Islet precursor cell (in vitro differentiated cells): ENCODE measurements at regions not wholly inside any gene's neighbourhood (a gene's known extent, or its start where the extent isn't known, plus 50 kb on each side); places are given as distances from the start of the nearest gene placed in this dataset.
"Not testable (repeated sequence)": the region's sequence is repeated elsewhere in the genome, so short reads cannot be mapped to it uniquely, and the experiment has no call there.

Experiments
- DNase-seq: peaks from one replicate; pipeline ENCODE4 v3.0.0-alpha.2; 2018

DNA sequence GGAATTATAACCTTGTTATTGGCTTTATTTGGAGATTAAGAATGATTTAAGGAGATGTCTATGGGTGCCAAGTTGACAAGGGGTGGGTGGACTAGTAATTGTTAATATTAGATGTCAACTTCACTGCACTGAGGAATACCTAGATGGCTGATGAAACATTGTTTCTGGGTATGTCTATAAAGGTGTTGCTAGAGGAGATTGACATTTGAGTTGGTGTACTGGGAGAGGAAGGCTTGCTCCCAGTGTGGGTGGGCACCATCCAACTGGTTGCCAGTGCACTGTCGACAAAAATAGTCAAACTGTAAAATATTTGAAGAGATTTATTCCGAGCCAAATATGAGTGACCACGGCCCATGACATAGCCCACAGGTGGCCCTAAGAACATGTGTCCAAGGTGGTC is 378.8 kb downstream of the NDFIP2 start:
- DNase-seq = no peak

DNA sequence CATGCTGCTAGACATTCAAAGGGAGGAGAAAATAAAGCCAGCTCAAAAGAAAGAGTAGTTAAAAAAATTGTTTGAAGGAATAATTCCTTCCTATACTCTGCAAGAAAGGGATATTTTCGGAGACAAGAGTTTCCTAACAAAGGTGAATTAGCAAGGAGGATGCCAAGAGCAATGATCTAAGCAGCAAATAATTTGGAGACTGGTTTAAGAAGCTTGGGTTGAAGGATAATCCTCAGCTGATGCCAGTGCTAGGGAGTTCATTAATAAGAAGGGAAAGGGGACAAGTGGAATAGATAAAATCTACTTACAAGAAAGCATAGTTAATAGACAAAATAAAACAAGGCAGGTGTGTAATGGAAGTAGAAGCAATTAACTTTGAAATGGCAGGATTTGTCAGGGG is 372.3 kb downstream of the NDFIP2 start:
- DNase-seq = no peak

DNA sequence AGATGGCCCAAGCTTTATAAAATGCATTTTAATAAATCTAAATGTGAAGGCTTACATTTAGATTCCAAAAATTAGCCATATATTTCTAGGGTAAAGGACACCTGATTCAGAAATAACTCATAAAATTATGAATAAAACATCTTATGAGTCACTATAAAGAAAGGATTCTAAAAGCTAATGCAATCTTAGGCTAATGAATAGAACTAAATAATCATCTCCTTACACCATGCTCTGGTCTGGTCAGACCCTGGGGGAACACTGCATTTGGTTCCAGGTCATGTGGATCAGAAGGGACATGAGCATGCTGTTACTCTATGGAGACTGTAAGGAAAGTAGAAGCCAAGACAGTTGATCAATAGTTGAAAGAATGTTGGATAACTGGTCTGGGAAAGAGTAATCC is 370.4 kb downstream of the NDFIP2 start:
- DNase-seq = no peak

DNA sequence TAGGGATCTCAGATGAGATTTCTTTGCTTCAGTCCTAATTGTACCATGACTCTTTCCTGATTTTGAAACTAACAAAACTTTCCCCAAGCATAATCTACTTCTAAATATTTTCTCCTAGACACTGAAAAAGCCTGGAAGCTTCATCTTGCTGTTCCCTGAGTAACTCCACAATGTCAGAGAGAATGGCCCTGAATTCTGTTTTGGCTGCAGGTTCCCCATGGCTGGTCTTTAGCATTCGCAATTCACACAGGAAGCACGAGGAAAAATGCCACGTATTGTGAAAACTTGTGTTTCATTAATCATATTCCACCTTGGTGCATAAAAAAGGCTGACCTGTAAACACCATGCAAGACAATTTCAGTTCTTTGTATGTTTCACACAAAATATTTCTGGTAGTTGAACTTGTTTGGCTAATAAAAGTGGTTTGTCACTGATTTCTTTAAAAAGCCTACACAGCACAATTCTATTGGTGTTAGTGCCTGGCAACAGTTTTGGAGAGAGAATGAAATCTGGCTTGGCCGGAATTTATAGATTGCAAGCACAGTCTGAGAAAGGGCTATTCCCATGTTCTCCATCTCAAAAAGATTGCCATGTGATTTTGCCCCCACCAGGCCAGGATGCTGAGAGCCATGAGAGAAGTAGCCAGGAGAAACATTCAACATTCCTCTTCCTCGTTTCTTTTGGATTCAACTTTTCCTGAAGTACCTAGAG is 367.1 kb downstream of the NDFIP2 start:
- no peak for DNase-seq

DNA sequence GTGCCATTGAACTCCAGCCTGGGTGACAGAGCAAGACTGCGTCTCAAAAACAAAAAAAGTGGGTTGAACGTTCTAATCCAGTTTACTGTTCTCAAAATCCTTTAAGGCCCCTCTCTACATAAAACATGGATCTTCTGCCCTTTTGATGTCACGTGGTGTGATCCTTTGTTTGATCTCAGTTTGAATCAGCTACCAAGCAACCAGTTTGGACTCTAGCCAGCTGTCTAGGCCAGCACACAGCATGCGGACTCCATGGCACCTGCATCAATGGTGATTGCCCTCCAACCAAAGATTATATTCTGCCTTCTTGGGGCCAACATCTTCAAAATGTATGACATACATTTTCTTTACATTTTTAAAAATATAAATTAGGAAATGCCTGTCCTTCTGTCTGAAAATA is 365.4 kb downstream of the NDFIP2 start:
- no peak for DNase-seq

DNA sequence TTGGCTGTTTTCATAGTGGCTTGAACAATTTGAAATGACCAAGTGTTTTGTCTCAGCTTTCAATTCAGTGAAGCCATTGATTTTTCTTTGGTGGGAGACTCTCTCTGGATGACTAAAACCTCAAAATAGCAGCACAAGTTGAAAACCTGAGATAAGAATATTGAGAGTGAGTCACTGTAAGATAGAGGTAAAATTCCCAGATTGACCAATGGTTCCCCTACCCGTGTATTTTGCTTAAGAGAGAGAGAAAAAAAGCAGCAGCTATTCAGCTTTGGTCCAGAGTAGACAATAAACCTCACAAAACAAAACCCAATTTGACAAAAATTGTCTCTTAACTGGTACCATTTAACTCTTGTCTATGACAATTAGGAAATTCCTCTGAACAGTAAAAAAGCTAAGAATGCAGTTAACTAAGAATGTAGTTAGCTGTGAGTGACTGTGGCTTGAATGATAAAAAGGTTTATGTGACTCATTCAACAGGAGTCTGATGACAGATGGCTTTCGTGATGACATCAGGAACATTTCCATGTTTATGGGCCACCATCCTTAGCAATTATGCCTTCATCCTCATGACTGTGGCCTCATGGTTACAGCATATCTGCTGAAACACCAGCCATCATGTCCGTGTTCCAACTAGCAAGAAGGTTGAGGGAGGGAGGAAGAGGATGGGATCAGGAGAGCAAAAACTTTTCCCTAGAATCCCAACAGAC is 356.9 kb downstream of the NDFIP2 start:
- DNase-seq = peak; percentile 79

DNA sequence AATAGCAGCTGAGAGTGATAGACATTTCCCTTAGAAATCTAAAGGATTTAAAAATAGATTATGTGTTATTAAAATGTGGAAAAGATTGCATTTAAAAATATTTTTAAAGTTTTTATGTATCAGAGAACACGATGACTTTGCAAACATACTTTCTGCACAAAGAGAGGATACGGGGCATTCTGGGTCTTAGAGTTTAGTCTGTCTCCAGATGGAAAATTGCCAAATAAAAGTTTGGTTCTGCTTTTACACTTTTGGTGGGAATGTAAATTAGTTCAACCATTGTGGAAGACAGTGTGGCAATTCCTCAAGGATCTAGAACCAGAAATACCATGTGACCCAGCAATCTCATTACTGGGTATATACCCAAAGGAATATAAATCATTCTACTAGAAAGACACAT is 355.2 kb downstream of the NDFIP2 start:
- DNase-seq = not testable (repeated sequence)

DNA sequence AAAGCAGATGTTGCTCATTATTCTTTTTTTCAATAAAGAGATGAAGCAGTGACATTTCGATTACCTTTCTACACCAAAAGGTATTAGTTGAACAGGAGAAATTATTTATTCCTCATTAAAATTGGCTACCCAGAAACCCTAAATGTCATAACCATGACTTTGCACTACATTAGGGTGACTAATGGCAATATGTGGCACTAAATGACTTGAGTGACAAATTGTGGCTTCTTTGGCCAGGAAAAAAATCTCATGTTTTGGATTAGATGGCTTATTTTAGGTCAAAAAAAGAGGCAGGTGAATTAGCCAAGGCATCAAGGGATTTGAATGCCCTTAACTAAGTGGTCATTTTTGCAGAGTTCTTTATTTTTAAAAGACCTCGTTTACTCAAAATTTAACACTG is 353.9 kb downstream of the NDFIP2 start:
- no peak for DNase-seq

DNA sequence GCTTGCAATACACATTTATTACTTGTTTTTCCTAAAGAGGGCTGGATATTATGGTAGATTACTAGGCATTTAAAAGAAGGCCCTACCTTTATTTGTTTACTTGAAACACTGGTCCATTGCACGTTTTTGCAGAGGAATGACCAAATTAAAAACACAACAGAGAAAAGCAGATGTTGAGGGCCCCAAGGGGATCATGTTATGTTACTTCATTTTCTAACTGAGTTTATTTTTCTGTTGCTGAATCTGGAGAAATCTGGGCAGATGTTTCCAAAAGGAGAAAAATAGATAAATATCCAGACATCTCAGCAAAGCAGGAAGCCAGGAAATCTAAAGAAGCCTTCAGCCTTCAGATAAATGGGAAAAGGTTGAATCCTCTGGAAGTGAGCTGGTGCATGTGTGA is 353.0 kb downstream of the NDFIP2 start:
- DNase-seq = no peak

DNA sequence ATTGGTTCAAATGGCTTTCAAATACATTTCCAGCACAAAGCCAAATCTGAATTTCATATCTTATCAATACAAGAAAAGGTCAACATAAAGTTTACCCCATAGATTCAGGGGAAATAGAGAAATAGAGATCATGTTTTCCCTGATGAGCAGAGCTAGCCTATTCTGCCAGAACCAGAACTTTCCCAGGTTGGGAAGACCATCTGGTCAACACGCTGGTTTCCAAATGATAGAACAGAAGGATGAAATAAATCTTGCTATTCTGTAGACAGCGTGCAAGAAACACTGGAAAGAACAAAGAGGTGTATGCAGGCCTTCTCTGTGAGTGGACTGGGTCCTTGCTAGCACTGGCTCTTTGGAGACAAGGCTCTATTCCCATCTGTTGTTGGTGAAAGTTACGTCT is 350.6 kb downstream of the NDFIP2 start:
- DNase-seq = no peak

DNA sequence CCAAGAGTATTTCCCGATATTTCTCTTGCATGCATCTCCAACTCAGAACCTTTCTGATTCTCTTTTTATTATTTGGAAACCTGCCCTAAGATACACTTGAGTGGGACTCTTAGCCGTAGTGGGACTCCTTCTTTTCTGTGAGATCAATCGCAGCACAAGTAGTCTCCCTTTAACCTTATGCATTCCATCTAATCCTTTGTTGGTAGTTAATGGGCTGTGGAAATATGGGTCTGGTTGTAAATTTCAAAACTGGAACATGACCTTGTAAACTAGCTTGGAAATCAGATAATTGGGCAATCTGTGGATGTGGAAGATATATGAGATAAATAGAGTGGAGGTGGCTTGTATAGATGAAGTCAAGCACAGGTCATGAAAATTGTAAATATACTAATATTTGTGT is 350.0 kb downstream of the NDFIP2 start:
- no peak for DNase-seq

DNA sequence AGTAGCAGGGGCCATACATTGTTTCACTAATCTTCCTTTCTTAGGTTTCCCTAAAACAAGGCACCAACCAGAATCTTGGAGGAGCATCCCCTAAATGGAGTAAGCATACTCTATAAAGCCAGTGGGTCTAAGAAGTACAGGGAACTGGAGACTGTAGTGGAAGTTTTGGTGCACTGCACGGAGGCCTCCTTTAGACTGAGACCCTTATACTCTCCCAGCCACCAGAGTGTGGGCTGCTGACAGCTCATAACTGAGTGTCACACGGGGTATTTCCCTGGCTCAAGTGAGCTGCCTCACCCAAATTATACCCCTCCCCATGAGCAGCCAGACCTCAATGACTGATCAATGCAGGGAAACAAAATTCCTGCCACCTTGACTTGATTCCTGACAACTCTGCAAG is 349.5 kb downstream of the NDFIP2 start:
- DNase-seq = no peak

DNA sequence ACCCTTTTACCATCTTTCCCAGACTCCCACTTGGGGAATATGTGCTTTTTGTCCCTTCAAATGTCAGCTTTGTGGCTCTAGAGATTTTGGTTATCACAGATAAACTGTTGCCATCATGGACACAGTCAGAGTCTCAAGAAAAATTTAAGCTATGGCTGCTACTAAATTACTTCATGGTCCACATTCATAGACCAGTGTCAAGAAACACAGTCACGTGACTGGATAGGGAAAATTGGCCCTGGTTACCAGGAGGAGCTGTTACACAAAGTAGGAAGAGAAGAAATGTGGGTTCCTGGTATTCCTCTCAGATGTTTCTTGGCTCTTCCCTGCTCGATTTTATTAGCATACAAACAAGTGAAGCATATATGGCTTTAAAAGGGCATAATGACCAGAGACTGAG is 348.9 kb downstream of the NDFIP2 start:
- DNase-seq = no peak

DNA sequence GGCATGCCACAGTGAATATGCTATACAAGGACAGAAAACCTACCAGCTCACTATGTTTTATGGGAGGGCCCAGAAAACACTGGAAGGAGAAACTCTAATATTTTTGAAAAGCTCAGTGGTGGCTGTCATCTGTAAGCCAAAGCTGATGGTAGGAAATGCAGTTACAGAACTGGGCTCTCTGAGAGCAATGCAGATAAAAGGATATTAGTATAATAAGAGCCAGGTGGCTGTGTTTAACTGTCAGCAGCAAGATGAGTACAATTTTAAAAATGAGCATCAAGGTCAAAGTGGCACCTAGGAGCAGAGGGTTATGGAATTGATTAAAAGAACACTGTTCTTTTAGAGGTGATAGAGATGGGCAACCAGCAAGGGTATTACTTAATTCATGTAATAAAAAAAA is 345.0 kb downstream of the NDFIP2 start:
- no peak for DNase-seq

DNA sequence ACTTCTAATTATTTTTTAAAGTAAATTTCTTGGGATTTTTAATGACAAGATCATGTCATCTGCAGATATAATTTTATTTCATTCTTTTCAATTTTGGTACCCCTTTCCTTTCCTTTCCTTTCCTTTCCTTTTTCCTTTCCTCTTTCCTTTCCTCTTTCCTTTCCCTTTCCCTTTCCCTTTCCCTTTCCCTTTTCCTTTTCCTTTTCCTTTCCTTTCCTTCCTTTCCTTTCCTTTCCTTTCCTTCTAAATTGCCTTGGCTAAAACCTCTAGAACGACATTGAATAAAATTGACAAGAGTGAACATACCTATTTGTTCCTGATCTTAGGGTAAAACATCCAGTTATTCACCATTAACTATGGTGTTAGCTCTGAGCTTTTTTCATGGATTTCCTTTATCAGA is 334.1 kb downstream of the NDFIP2 start:
- DNase-seq = no peak

DNA sequence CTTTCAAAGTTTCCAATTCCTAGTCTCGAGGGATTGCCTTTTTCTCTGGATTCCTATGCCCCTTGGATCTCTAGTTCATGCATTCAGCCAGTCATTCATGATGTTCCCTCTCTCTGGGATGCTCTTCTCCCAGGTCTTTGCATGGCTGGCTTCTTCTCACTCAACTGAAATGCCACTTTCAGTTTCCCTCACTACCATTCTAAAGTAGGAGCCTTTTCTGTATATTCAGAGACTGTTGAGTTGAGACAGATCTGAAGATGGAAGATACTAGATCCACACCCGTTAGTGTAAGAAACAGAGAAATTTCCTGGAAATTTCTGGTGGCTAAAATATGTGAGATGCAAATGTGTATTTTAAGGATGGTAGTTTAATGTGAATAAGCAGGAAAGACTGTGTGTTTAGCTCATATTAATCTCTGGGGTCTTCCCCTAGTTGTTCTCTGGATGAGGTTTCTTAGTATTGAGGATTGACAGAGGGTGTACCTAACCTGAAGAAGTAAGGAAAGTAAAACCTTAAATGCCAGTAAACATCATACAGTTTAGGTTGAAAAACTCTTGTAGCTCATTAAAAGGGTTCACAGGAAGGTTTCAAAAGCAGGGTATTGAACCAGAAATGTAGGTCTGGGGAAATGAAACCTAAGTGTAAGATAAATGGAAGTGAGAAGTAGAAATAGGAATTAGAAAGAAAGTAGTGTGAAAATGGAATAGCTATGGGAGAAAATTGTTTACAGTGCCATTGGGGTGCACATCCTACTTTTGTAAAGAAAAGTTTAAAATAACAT is 331.3 kb downstream of the NDFIP2 start:
- no peak for DNase-seq

DNA sequence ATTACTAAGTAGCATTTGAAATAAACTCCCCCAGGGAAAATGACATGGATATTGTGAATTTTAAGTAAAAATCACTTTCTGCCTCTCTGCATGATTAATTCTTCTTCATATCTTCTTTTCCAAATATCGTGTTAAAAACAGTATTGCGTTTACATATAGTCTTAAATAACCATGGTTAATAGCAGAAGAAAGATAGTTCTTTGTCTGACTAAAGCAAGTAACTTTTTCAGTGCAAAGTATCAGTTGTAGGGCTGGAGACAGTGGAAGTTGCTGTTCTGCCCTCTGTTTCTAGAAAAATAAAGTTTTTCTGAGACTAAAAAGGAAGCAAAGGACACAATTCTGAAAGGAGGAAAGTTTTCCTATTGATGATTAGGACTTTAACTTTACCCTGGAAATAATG is 330.2 kb downstream of the NDFIP2 start:
- DNase-seq = no peak

DNA sequence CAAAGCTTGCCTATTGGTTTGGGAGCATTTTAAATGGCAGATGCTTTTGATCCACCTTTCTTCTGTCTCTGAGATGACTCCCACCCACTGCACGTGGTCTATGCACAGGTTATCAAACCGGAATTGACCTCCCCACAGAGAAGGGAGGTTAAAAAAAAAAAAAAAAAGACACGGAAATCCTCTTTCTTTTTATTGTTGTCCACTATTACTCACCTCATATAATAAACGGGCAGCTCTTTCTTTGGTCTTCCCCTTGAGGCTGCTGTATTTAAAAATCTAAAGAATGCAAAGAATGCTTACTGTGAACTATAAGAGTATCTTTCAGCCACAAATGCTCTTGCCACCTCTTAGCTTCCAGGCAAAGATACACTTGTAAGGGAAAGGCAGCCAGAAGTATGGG is 329.7 kb downstream of the NDFIP2 start:
- DNase-seq = no peak

DNA sequence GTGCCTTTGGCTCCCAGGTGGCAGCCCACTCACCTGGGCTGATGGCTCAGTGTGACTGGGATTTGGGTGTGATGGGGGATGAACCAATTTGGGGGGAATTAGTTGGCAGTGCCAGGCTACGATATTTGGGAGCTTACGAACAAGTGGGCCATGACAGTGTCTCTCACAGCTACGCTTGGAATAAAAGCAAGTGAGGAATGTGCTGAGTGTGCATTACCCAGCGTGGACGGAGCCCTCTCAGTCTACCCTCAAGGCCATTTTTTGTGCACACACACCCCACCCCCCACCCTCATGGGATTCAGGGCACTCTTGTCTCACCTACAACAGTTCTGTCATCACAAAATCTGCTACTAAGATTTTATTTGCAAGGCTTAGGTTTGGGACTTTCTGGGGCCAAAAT is 329.1 kb downstream of the NDFIP2 start:
- DNase-seq = no peak

DNA sequence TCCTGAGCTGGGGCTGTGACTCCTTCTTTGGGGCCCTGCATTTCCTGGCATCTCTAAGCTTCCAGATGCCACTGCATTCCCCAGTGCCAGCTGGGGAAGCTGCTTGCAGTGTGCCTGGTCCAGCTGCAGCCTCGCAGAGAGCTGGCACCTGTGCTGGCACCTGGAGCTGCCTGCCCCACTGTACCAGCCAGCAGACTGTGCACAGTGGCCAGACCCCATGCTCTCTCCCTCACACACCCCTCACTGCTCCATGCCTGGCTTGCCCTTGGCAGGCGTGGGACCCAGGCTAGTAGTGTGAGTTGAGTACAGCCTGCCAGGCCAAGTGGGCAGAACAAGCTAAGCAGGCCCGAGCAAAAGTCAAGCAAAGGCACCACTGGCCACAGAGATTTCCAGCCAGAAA is 327.5 kb downstream of the NDFIP2 start:
- no peak for DNase-seq

DNA sequence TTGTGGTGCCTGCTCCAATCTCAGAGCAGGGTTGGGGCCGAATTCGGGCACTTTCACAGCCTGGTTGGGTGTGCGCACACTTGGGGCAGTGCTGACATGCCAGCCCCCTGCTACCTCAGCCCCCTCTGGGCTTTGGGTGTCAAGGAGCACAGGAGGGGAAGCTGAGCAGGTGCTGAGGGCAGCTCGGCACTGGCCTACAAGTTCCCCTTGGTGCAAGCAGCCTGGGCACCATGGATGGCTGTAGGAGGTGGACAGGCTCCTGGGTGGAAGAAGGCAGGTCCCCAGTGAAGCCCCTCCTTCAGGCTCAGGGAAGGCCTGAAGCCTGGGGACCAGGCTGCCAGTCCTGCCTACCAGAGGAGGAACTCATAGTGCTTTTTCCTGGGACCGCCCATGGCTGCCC is 326.6 kb downstream of the NDFIP2 start:
- DNase-seq = no peak

DNA sequence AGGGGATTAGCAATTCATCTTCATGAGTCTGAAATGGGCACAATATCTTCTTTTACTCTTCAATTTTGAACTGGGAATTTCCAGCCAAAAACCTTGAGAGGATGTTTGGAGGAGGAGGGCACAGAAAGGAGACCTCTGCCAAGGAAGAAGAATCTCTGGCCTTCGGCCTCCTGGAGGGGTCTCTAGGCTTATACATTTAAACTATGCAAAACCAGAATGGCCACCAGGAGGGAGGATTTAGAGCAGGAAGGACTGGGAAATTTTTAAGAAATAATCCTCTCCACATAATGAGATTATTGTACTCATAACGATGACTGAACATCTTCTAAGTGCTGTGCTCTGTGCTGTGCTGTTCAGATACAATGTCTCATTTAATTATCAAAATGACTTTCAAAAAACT is 325.9 kb downstream of the NDFIP2 start:
- no peak for DNase-seq

DNA sequence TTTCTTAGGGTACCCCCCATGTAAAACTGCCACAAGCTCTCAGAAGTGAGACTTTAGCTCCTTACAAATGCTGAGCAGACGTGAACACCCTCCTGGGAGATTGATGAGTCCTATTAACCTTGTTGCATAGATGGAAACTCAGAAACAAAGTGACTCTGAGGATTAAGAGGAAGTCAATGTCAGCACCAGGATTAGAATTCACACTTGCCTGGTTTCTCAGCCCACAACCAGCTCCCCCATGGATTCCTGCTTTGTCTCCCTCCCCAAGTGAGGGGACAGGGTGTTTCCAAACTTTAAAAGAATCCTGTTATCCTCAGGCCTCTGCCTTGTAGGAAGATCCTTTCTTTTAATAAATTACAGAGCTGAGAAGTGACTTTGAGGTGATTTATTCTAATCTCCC is 324.4 kb downstream of the NDFIP2 start:
- DNase-seq = no peak

DNA sequence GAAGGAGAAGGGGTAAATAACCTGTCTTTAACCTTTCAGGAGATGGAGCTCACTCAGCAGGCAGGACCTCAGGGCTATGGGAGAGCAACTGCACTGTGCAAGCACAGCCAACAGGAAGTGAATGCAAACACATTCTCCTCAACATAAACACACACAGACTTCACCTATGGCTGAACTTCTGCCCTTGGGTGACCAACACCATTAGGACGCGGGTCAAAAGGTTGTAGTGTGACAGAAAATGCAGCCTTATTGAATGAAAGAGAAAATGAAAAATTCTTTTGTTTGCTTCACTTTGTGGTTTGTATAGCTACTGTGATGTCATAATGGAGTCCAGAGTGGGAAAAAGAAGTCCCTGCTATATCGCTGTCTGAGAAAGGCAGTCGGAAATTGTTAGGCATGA is 323.0 kb downstream of the NDFIP2 start:
- no peak for DNase-seq
